ENCODE measurements at regions not wholly inside any gene's neighbourhood (a gene's known extent, or its start where the extent isn't known, plus 50 kb on each side); places are given as distances from the start of the nearest gene placed in this dataset.

DNA sequence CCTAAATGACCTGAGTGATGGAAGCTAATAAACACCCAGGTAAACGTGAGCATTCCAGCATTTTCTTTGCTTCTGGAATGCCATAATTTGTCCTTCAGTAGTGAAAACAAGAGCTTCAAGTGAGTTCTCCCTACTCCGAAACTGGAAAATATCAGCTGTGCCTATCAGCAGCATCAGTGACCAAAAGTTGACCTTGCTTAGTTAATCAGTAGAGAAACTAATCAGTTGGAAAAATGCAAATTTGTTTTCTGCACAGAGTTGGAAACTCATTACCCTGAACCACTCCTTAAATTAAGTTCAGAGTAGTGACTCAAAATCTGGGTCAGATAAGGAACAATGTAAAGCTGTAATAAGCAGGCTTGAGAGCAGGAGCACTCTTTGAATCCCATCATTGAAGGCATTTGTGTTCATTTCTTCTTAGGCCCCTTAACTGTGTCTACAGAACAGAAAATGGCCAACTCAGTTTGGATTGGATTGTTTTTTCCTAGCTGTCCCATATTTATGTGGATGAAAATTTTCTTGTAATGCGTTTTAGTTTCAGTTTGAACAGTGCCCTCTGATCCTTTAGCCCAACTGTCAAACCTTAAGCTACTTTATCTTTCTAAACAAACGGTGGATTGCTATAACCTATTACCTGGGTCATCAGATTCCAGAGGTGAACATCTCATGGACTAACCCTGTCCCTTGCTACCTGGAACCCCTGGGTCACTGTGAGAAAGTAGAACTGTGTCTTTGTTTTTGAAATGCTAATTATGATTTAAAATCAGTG lies 290.4 kb downstream of the TOX3 start:
- DNase-seq (ENCODE audit: low read depth, low spot score), result no peak
- in situ Hi-C loops (cut with HindIII; ENCODE audit: low pct_unique_long_range_greater_than_20kb, low sequenced_read_pairs), result no loop called here

DNA sequence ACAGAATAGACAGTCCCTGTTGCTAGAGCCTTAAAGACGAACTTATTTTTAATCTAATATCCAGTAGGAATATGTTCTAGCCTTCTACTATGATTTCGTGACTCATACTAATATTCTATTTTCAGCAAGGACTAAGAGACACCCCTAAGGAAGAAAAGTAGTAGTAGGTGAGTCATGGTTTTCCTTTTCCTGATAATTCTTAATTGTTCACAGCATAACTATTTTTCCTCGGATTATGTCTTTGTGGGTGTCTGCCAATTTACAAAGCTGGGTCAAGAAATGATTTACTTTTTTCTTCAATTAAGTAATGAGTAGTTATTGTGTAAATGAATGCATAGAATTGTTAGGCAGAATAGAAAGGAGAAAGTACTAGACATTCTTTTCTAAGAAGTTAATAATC lies 292.2 kb downstream of the TOX3 start:
- in situ Hi-C loops (cut with HindIII; ENCODE audit: low pct_unique_long_range_greater_than_20kb, low sequenced_read_pairs), result no loop called here
- DNase-seq (ENCODE audit: low read depth, low spot score), result no peak

DNA sequence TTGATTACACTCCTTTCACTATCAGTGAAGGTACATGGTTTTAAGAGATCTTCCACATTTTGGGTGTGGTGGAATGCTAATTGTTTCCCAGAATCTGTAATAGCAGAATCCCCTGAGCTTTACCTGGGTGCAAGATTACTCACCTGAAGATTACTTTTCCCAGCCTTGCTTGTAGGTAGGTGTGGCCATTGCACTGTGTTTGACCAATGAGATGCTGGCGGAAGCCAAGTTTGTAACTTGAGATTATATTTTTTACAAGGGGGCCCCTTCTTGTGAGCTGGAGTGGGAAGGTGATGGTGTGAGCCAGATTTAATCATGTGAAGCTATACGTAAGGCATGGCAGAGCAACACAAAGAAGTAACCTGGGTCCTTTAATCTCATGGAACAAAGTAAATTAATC lies 294.3 kb downstream of the TOX3 start:
- DNase-seq (ENCODE audit: low read depth, low spot score), result no peak
- in situ Hi-C loops (cut with HindIII; ENCODE audit: low pct_unique_long_range_greater_than_20kb, low sequenced_read_pairs), result no loop called here

GRCh38 chr16:52251495-52251894 lies 295.4 kb downstream of the TOX3 start:
- in situ Hi-C loops (cut with HindIII; ENCODE audit: low pct_unique_long_range_greater_than_20kb, low sequenced_read_pairs), result no loop called here
- DNase-seq (ENCODE audit: low read depth, low spot score), result no peak

GRCh38 chr16:52247737-52248136 lies 299.2 kb downstream of the TOX3 start:
- DNase-seq (ENCODE audit: low read depth, low spot score), result no peak
- in situ Hi-C loops (cut with HindIII; ENCODE audit: low pct_unique_long_range_greater_than_20kb, low sequenced_read_pairs), result no loop called here

- in situ Hi-C loops (cut with HindIII; ENCODE audit: low pct_unique_long_range_greater_than_20kb, low sequenced_read_pairs), result no loop called here
- no peak for DNase-seq (ENCODE audit: low read depth, low spot score)
Measured at GRCh38 chr16:52238710-52239109, 308.2 kb downstream of the TOX3 start.

GRCh38 chr16:52237823-52238222 lies 309.1 kb downstream of the TOX3 start:
- in situ Hi-C loops (cut with HindIII; ENCODE audit: low pct_unique_long_range_greater_than_20kb, low sequenced_read_pairs), result no loop called here
- no peak for DNase-seq (ENCODE audit: low read depth, low spot score)

DNA sequence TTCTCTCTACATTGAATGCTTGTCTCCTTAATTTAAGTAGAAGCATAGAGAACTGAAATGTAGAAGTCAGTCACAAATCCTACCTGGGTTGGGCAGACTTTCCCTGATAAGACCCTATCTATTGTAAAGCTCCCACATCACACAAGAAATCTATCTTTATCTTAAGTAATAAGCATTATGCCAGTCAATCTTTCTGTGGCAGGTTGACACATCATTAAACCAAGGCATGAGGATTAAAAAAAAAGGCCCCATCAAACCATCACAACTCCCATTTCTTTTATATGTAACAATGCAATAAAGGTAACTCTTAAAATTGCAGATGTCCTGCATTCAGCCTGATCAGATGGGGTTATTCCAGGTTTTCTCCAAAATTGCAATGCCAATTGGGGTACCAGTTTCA lies 311.8 kb downstream of the TOX3 start:
- in situ Hi-C loops (cut with HindIII; ENCODE audit: low pct_unique_long_range_greater_than_20kb, low sequenced_read_pairs), result no loop called here
- DNase-seq (ENCODE audit: low read depth, low spot score), result no peak

DNA sequence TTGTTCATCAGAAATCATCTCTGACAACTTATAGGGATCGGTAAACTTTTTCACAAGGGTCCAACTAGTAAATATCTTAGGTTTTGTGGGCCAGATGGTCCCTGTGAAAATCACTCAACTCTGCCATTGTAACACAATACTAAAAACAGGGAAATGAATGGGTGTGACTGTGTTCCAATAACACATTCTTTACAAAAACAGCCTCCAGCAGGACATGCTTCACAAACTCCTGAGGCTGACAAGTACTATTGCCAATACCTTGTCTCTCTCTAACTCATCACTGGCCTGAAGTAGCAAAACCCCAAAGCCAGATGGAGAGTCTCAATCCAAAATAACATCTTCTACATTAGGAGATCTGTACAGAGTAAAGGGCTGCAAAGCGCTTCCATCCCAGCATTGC lies 312.3 kb downstream of the TOX3 start:
- in situ Hi-C loops (cut with HindIII; ENCODE audit: low pct_unique_long_range_greater_than_20kb, low sequenced_read_pairs), result no loop called here
- DNase-seq (ENCODE audit: low read depth, low spot score), result no peak

- no peak for DNase-seq (ENCODE audit: low read depth, low spot score)
- in situ Hi-C loops (cut with HindIII; ENCODE audit: low pct_unique_long_range_greater_than_20kb, low sequenced_read_pairs), result no loop called here
Measured at GRCh38 chr16:52229471-52229870, 317.5 kb downstream of the TOX3 start.

- no peak for DNase-seq (ENCODE audit: low read depth, low spot score)
- in situ Hi-C loops (cut with HindIII; ENCODE audit: low pct_unique_long_range_greater_than_20kb, low sequenced_read_pairs), result no loop called here
Measured at GRCh38 chr16:52227851-52228250, 319.1 kb downstream of the TOX3 start.

DNA sequence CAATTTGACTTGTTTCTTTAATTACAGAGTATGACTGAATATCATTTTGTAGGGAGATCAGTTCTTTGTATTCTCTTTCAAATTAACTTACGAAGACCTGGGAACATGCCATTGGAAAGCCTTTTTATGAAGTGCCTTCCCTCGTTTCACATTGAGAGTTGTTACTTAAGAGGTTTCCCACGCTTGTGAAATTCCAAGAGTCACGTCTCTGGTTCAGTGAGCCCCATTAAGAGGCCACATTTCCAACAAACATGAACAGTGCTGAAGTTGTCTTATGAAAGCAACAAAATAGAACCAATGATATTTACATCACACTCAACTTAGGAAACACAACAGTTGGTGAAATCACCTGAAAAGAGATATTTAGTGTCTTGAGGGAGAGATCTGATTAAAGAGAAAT lies 334.1 kb downstream of the TOX3 start:
- in situ Hi-C loops (cut with HindIII; ENCODE audit: low pct_unique_long_range_greater_than_20kb, low sequenced_read_pairs), result no loop called here
- no peak for DNase-seq (ENCODE audit: low read depth, low spot score)

GRCh38 chr16:52209227-52209626 lies 337.7 kb downstream of the TOX3 start:
- in situ Hi-C loops (cut with HindIII; ENCODE audit: low pct_unique_long_range_greater_than_20kb, low sequenced_read_pairs), result no loop called here

DNA sequence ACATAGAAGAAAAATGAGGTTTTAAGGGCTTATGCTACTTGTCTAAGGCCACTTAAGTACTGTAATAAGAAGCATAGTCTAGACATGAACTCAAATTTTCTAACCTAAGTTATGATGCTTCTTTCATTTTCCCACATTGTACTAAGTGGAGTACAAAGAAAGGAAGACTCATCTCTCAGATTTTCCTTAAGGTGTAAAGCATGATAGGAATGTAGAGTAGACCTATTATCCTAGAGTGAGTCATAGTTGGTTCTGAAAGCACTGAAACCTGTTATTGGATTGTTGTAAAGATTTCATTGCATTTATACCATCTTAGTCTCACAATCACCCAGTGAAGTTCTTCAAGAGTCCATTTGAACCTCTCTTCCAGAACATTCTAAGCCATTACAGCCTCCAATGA lies 343.8 kb downstream of the TOX3 start:
- DNase-seq (ENCODE audit: low read depth, low spot score), result no peak
- in situ Hi-C loops (cut with HindIII; ENCODE audit: low pct_unique_long_range_greater_than_20kb, low sequenced_read_pairs), result no loop called here

More at GRCh38 chr16:52209227-52209626, 337.7 kb downstream of the TOX3 start:
- no peak for DNase-seq (ENCODE audit: low read depth, low spot score)

GRCh38 chr16:52193441-52193840 lies 353.5 kb downstream of the TOX3 start:
- in situ Hi-C loops (cut with HindIII; ENCODE audit: low pct_unique_long_range_greater_than_20kb, low sequenced_read_pairs), result no loop called here
- no peak for DNase-seq (ENCODE audit: low read depth, low spot score)

DNA sequence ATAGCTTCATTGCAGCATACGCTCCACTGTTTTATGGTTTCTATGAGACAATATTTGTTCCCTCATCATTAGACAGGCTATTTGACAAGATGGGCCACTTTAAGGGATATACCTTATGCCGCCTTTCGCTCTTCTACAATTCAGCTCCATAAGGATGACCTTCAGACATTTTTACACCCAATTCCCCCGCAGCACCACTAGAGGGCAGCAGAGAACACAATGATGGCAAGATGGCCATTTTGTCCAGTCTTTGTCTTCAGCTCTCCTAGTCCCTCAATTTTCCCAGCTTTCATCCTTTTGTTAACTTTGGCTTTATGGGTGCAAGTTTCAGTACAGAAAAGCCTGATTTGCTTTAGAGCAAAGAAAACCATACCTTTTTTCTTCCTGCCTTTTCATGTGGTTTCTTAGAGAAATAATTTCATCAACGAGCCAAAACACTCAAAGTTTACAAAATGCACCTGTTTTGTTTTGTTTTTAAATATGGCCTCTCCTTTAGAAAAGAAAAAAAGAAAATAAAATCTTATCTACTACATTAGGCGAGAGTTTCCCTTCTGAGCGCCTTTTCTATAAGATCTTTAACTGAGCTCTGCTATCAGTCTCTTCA lies 355.3 kb downstream of the TOX3 start:
- DNase-seq (ENCODE audit: low read depth, low spot score), result peak; percentile 78
- in situ Hi-C loops (cut with HindIII; ENCODE audit: low pct_unique_long_range_greater_than_20kb, low sequenced_read_pairs), result no loop called here

GRCh38 chr16:52184336-52184735 lies 362.6 kb downstream of the TOX3 start:
- no peak for DNase-seq (ENCODE audit: low read depth, low spot score)
- in situ Hi-C loops (cut with HindIII; ENCODE audit: low pct_unique_long_range_greater_than_20kb, low sequenced_read_pairs), result no loop called here

DNA sequence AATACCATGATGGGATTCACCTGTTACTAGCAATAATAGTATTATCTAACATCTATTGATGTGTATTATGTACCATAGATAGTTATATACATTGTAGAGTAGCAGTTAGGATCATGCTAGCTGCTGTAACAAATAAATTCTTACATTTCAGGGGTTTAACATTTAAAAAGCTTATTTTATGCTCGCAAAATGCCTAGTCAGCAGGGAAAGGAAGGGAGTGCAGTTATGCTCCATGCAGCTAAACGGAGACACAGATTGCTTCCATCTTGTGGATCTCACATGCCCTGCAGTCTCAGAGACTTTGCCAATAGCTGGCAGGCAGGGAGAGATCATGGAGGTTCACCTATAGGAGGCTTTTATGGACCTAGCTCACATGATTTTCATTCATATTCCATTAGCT lies 364.1 kb downstream of the TOX3 start:
- in situ Hi-C loops (cut with HindIII; ENCODE audit: low pct_unique_long_range_greater_than_20kb, low sequenced_read_pairs), result no loop called here
- DNase-seq (ENCODE audit: low read depth, low spot score), result no peak

GRCh38 chr16:52174168-52174567 lies 372.8 kb downstream of the TOX3 start:
- DNase-seq (ENCODE audit: low read depth, low spot score), result no peak
- in situ Hi-C loops (cut with HindIII; ENCODE audit: low pct_unique_long_range_greater_than_20kb, low sequenced_read_pairs), result no loop called here
